Gastroesophageal sphincter (tissue), 3 donors: ENCODE measurements at regions not wholly inside any gene's neighbourhood (a gene's known extent, or its start where the extent isn't known, plus 50 kb on each side); places are given as distances from the start of the nearest gene placed in this dataset.

Experiments
- CTCF ChIP-seq, 4 experiments: fragments of 200-600 bp in 2 of 4; fragments of 450-650 bp in 2 of 4; sonication (generic) in 1 of 4; IDR thresholded peaks; one replicate each; pipeline ENCODE4 v1.5.1; 2017 to 2019; ENCODE audit warnings: antibody characterized with exemption in 4 of 4, mild to moderate bottlenecking in 2 of 4, moderate library complexity in 2 of 4
- EP300 ChIP-seq: sonication (generic); formaldehyde crosslinking; IDR thresholded peaks from one replicate; pipeline ENCODE4 v1.6.1; 2017; ENCODE audit warnings: antibody characterized with exemption, mild to moderate bottlenecking
- POLR2A ChIP-seq, 2 donors: fragments of 450-650 bp; IDR thresholded peaks; one replicate each; pipeline ENCODE4 v1.6.1; 2017; ENCODE audit warnings: antibody characterized with exemption in 2 of 2, mild to moderate bottlenecking in 2 of 2, moderate library complexity in 1 of 2

DNA sequence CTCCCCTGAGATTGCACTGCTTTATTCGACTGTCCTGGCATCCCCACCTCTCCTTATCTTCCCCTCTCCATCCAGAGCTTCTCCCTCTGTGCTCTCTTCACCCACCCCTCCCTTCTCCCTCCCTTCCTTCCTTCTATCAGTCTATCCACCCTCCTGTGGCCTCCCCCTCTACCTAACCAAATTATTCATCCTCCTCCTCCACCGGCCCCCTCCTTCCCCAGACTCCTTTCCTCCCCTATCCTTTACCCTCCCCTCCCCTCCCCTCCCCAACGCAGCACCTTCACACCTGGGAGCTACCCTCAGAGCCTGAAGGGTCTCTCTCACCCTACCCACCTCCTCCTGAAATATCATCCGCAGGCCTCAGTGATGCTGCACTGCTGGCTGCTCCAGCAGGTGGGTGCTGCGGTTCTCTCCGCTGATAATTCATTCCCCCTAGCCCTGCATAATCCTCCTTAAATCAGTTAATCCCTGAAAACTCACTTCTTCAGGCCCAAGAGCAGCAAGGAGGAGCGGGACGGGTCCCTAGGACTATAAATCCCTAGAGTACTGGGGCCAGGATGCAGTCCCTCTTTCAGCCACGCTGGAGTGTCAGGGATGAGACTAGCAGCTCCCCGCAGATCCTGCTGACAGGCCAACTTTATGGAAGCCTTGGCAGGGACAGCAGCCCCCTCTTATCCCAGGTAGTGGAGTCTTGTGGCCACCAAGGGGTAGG is 97.8 kb downstream of the PCDH1 start:
- TF ChIP-seq CTCF (IDR thresholded peaks at IDR 0.05) (no peak), EP300 (no peak), POLR2A (IDR thresholded peaks at IDR 0.05) (no peak)
